Epidermal melanocyte (primary cell): ENCODE measurements at regions not wholly inside any gene's neighbourhood (a gene's known extent, or its start where the extent isn't known, plus 50 kb on each side); places are given as distances from the start of the nearest gene placed in this dataset.

Experiments
- DNase-seq: peaks from one replicate; pipeline ENCODE4 v3.0.0; 2011; ENCODE audit warnings: low spot score; ENCODE audit not compliant: insufficient read length

GRCh38 chr5:67283275-67283987, 86.8 kb upstream of the CD180 start:
- peak; percentile 38 for DNase-seq

GRCh38 chr5:67281874-67282273, 85.3 kb upstream of the CD180 start:
- DNase-seq, result no peak

- no peak for DNase-seq
Measured at GRCh38 chr5:67273689-67274356, 77.2 kb upstream of the CD180 start.

GRCh38 chr5:67272453-67273130, 76.0 kb upstream of the CD180 start:
- no peak for DNase-seq

GRCh38 chr5:67268231-67269021, 71.8 kb upstream of the CD180 start:
- DNase-seq, result no peak

- DNase-seq, result no peak
Measured at GRCh38 chr5:67267512-67268216, 71.1 kb upstream of the CD180 start.

- no peak for DNase-seq
Measured at GRCh38 chr5:67266654-67267350, 70.2 kb upstream of the CD180 start.

- no peak for DNase-seq
Measured at GRCh38 chr5:67265951-67266350, 69.4 kb upstream of the CD180 start.

GRCh38 chr5:67263656-67264408, 67.2 kb upstream of the CD180 start:
- DNase-seq, result no peak

- no peak for DNase-seq
Measured at GRCh38 chr5:67262956-67263355, 66.4 kb upstream of the CD180 start.

GRCh38 chr5:67262206-67262605, 65.6 kb upstream of the CD180 start:
- no peak for DNase-seq

GRCh38 chr5:67259548-67260215, 63.1 kb upstream of the CD180 start:
- DNase-seq, result no peak

- no peak for DNase-seq
Measured at GRCh38 chr5:67257500-67257899, 60.9 kb upstream of the CD180 start.

- no peak for DNase-seq
Measured at GRCh38 chr5:67257077-67257476, 60.5 kb upstream of the CD180 start.

- no peak for DNase-seq
Measured at GRCh38 chr5:67255881-67256280, 59.3 kb upstream of the CD180 start.

GRCh38 chr5:67253911-67254310, 57.3 kb upstream of the CD180 start:
- no peak for DNase-seq

- no peak for DNase-seq
Measured at GRCh38 chr5:67249590-67249895, 52.9 kb upstream of the CD180 start.

- no peak for DNase-seq
Measured at GRCh38 chr5:67248703-67249589, 52.3 kb upstream of the CD180 start.
